HepG2 (cell line): ENCODE measurements at regions not wholly inside any gene's neighbourhood (a gene's known extent, or its start where the extent isn't known, plus 50 kb on each side); places are given as distances from the start of the nearest gene placed in this dataset.

Experiments used
- ELF3 ChIP-seq: IDR thresholded peaks from 2 replicates; pipeline ENCODE4 v1.6.1; 2016; ENCODE audit warnings: missing genetic modification reagents, missing compliant biosample characterization
- EP300 ChIP-seq, 3 experiments: sonication (generic) in 1 of 3; formaldehyde crosslinking in 1 of 3; IDR thresholded peaks; 2 replicates each; pipeline versions ENCODE4 v1.5.1 to v1.6.1; 2011 to 2020; ENCODE audit warnings: low read depth in 2 of 3, low read length in 2 of 3, borderline replicate concordance in 1 of 3, improper control_type of control experiment in 1 of 3, mild to moderate bottlenecking in 1 of 3, missing genetic modification reagents in 1 of 3, moderate library complexity in 1 of 3
- GPBP1L1 ChIP-seq: sonication (generic); formaldehyde crosslinking; IDR thresholded peaks from 2 replicates; pipeline ENCODE4 v1.5.0; 2020; ENCODE audit warnings: mild to moderate bottlenecking, missing genetic modification reagents
- ISX ChIP-seq: sonication (generic); formaldehyde crosslinking; conservative IDR thresholded peaks from 2 replicates; pipeline ENCODE4 v1.5.0; 2020; ENCODE audit warnings: missing genetic modification reagents
- KDM1A ChIP-seq: IDR thresholded peaks from 2 replicates; pipeline ENCODE4 v1.6.1; 2016; ENCODE audit warnings: missing compliant biosample characterization
- KLF15 ChIP-seq: sonication (generic); formaldehyde crosslinking; IDR thresholded peaks from 2 replicates; pipeline ENCODE4 v1.8.1; 2023; ENCODE audit warnings: borderline replicate concordance, mild to moderate bottlenecking, inconsistent platforms, missing genetic modification reagents, mixed read lengths
- MZF1 ChIP-seq: sonication (generic); formaldehyde crosslinking; IDR thresholded peaks from 2 replicates; pipeline ENCODE4 v1.8.1; 2023; ENCODE audit warnings: mild to moderate bottlenecking, missing genetic modification reagents, borderline replicate concordance
- NR2F6 ChIP-seq, 2 experiments: IDR thresholded peaks; 2 replicates each; pipeline ENCODE4 v1.6.1; 2016; ENCODE audit warnings: antibody characterized with exemption in 1 of 2, mild to moderate bottlenecking in 1 of 2
- SMYD3 ChIP-seq: sonication (generic); formaldehyde crosslinking; IDR thresholded peaks from 2 replicates; pipeline ENCODE4 v1.8.1; 2023; ENCODE audit warnings: mild to moderate bottlenecking, missing genetic modification reagents
- TBP ChIP-seq: sonication (generic); formaldehyde crosslinking; IDR thresholded peaks from 2 replicates; pipeline ENCODE4 v1.5.0; 2020; ENCODE audit warnings: missing genetic modification reagents
- THAP8 ChIP-seq: sonication (generic); formaldehyde crosslinking; IDR thresholded peaks from 2 replicates; pipeline ENCODE4 v1.5.1; 2020; ENCODE audit warnings: missing genetic modification reagents, mild to moderate bottlenecking, borderline replicate concordance
- ZBTB44 ChIP-seq: sonication (generic); formaldehyde crosslinking; IDR thresholded peaks from 2 replicates; pipeline ENCODE4 v1.4.0; 2020; ENCODE audit warnings: missing genetic modification reagents
- ZFP36L1 ChIP-seq: sonication (generic); formaldehyde crosslinking; IDR thresholded peaks from 2 replicates; pipeline ENCODE4 v1.8.0; 2022; ENCODE audit warnings: mild to moderate bottlenecking, missing genetic modification reagents, moderate library complexity
- ZNF30 ChIP-seq: sonication (generic); formaldehyde crosslinking; IDR thresholded peaks from 2 replicates; pipeline ENCODE4 v1.5.0; 2020; ENCODE audit warnings: mild to moderate bottlenecking, missing genetic modification reagents
- ZNF33B ChIP-seq: sonication (generic); formaldehyde crosslinking; IDR thresholded peaks from 2 replicates; pipeline ENCODE4 v1.5.1; 2020; ENCODE audit warnings: mild to moderate bottlenecking, missing genetic modification reagents
- ZNF878 ChIP-seq: sonication (generic); formaldehyde crosslinking; IDR thresholded peaks from 2 replicates; pipeline ENCODE4 v1.8.1; 2023; ENCODE audit warnings: mild to moderate bottlenecking, missing genetic modification reagents, moderate library complexity
- TF ChIP-seq, protein P1 (sequence below): sonication (generic); formaldehyde crosslinking; IDR thresholded peaks from 2 replicates; pipeline ENCODE4 v1.8.1; 2023; ENCODE audit warnings: mild to moderate bottlenecking, missing genetic modification reagents
- TF ChIP-seq, protein P2 (sequence below): IDR thresholded peaks from 2 replicates; pipeline ENCODE4 v1.6.1; 2016; ENCODE audit warnings: low read depth, missing genetic modification reagents, missing compliant biosample characterization

GRCh38 chr10:78551184-78552005 lies 517.4 kb upstream of the ZMIZ1 start (continued):
- TF ChIP-seq MZF1 (no peak), ZFP36L1 (CRISPR knock-in tag) (no peak), ZNF33B (CRISPR knock-in tag) (no peak), KDM1A (CRISPR knock-in tag) (no peak), GPBP1L1 (CRISPR knock-in tag) (no peak), ZNF30 (0 out of 2 replicates have a peak, but pooled peaks have one; percentile 32), ELF3 (0 out of 2 replicates have a peak, but pooled peaks have one; percentile 41), NR2F6 (IDR thresholded peaks at IDR 0.05) (no peak), NR2F6 (CRISPR knock-in tag; IDR thresholded peaks at IDR 0.05) (no peak), ZBTB44 (no peak), ISX (no peak), EP300 (IDR thresholded peaks at IDR 0.05; ENCODE audit: low read depth in 2 of 2, low read length in 2 of 2) (no peak), EP300 (CRISPR knock-in tag; IDR thresholded peaks at IDR 0.05; ENCODE audit: borderline replicate concordance) (no peak), ZNF878 (CRISPR knock-in tag) (no peak), KLF15 (no peak), TBP (CRISPR knock-in tag) (no peak), SMYD3 (CRISPR knock-in tag) (no peak; the same call in 1 of the 2 replicates), THAP8 (no peak)
- TF ChIP-seq, protein P1, sequence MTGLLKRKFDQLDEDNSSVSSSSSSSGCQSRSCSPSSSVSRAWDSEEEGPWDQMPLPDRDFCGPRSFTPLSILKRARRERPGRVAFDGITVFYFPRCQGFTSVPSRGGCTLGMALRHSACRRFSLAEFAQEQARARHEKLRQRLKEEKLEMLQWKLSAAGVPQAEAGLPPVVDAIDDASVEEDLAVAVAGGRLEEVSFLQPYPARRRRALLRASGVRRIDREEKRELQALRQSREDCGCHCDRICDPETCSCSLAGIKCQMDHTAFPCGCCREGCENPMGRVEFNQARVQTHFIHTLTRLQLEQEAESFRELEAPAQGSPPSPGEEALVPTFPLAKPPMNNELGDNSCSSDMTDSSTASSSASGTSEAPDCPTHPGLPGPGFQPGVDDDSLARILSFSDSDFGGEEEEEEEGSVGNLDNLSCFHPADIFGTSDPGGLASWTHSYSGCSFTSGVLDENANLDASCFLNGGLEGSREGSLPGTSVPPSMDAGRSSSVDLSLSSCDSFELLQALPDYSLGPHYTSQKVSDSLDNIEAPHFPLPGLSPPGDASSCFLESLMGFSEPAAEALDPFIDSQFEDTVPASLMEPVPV (CRISPR knock-in tag), result 0 out of 2 replicates have a peak, but pooled peaks have one; percentile 47
- TF ChIP-seq, protein P2, sequence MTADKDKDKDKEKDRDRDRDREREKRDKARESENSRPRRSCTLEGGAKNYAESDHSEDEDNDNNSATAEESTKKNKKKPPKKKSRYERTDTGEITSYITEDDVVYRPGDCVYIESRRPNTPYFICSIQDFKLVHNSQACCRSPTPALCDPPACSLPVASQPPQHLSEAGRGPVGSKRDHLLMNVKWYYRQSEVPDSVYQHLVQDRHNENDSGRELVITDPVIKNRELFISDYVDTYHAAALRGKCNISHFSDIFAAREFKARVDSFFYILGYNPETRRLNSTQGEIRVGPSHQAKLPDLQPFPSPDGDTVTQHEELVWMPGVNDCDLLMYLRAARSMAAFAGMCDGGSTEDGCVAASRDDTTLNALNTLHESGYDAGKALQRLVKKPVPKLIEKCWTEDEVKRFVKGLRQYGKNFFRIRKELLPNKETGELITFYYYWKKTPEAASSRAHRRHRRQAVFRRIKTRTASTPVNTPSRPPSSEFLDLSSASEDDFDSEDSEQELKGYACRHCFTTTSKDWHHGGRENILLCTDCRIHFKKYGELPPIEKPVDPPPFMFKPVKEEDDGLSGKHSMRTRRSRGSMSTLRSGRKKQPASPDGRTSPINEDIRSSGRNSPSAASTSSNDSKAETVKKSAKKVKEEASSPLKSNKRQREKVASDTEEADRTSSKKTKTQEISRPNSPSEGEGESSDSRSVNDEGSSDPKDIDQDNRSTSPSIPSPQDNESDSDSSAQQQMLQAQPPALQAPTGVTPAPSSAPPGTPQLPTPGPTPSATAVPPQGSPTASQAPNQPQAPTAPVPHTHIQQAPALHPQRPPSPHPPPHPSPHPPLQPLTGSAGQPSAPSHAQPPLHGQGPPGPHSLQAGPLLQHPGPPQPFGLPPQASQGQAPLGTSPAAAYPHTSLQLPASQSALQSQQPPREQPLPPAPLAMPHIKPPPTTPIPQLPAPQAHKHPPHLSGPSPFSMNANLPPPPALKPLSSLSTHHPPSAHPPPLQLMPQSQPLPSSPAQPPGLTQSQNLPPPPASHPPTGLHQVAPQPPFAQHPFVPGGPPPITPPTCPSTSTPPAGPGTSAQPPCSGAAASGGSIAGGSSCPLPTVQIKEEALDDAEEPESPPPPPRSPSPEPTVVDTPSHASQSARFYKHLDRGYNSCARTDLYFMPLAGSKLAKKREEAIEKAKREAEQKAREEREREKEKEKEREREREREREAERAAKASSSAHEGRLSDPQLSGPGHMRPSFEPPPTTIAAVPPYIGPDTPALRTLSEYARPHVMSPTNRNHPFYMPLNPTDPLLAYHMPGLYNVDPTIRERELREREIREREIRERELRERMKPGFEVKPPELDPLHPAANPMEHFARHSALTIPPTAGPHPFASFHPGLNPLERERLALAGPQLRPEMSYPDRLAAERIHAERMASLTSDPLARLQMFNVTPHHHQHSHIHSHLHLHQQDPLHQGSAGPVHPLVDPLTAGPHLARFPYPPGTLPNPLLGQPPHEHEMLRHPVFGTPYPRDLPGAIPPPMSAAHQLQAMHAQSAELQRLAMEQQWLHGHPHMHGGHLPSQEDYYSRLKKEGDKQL (CRISPR knock-in tag), result no peak
